Panc1 (cell line): ENCODE measurements at regions not wholly inside any gene's neighbourhood (a gene's known extent, or its start where the extent isn't known, plus 50 kb on each side); places are given as distances from the start of the nearest gene placed in this dataset.

Experiments used
- CTCF ChIP-seq: fragments of 450-650 bp; IDR thresholded peaks from 2 replicates; pipeline ENCODE4 v1.5.1; 2017; ENCODE audit warnings: mild to moderate bottlenecking
- POLR2AphosphoS5 ChIP-seq: IDR thresholded peaks from 2 replicates; pipeline ENCODE4 v1.6.1; 2012; ENCODE audit warnings: mild to moderate bottlenecking, low read depth, low read length, moderate library complexity

GRCh38 chr2:67668538-67668937 is 271.4 kb downstream of the ETAA1 start:
- TF ChIP-seq CTCF (no peak), POLR2AphosphoS5 (no peak)
